ENCODE measurements at regions not wholly inside any gene's neighbourhood (a gene's known extent, or its start where the extent isn't known, plus 50 kb on each side); places are given as distances from the start of the nearest gene placed in this dataset.

DNA sequence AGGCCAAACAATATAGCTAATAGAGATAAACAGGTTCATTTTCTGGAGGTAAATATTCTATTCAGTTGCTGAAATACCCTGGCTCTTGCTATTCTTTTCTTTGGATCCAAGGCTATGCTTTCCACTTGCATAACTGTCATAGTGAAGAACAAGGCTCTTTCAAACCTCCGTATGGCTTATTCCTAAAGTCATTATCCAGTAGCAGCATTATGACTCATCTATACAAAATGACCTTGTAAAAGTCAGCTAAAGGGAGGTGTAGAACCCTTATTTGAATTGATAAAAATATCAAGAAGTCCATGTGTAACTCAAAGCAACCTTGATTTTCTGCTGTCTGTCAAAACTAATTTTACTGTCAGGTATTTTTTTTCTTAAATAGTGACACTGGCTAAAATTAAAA is 447.8 kb downstream of the PLK2 start:
- WGBS, 2 experiments = 75 to 100% methylated on average over 1 of the region's 1 CpG
- peaks cover 7% of the 10 kb centered on the region for H3K4me1 ChIP-seq (ENCODE audit: control insufficient read depth, insufficient read depth, low read length)
- no peak overlapping the region for H3K4me3 ChIP-seq (ENCODE audit: insufficient read depth, low read depth, low read length)
- no peaks in the 10 kb centered on the region for H3K9me3 ChIP-seq (ENCODE audit: control insufficient read depth, low read length)
- H3K36me3 ChIP-seq (ENCODE audit: control insufficient read depth, insufficient read depth, low read length) = no peaks in the 10 kb centered on the region
- no peaks in the 10 kb centered on the region for H3K27me3 ChIP-seq (ENCODE audit: control insufficient read depth, insufficient read depth, low read length, poor library complexity, severe bottlenecking)
- H3K27ac ChIP-seq (ENCODE audit: insufficient read depth, low read depth, low read length, poor library complexity, severe bottlenecking) = no peak overlapping the region

DNA sequence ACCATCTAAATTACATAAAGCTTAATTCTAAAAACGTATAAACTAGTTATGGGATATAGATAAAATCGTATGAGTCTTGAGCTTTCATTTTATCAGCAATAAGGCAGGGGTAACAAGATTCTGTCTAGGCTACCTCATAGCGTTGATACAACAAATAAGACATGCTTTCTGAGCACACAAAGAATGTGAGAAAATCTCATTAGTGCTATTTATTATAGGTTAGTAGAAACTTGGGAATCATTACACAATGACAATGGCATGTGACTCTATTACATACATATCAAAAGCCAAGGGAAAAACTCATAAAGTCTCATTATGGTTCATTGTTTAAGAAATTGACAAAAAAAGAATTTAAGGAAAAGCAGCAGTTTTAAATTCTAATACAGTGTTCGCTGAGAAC is 448.6 kb downstream of the PLK2 start:
- no peaks in the 10 kb centered on the region for H3K36me3 ChIP-seq (ENCODE audit: control insufficient read depth, insufficient read depth, low read length)
- H3K27me3 ChIP-seq (ENCODE audit: control insufficient read depth, insufficient read depth, low read length, poor library complexity, severe bottlenecking) = no peaks in the 10 kb centered on the region
- WGBS, 2 experiments = 89 to 95% methylated on average over 3 to 4 of the region's 4 CpGs
- H3K4me3 ChIP-seq (ENCODE audit: insufficient read depth, low read depth, low read length) = no peak overlapping the region
- no peak overlapping the region for H3K27ac ChIP-seq (ENCODE audit: insufficient read depth, low read depth, low read length, poor library complexity, severe bottlenecking)
- H3K9me3 ChIP-seq (ENCODE audit: control insufficient read depth, low read length) = no peaks in the 10 kb centered on the region
- peaks cover 7% of the 10 kb centered on the region for H3K4me1 ChIP-seq (ENCODE audit: control insufficient read depth, insufficient read depth, low read length)

GRCh38 chr5:58009754-58010153 is 450.1 kb downstream of the PLK2 start:
- Histone ChIP-seq H3K9me3 (ENCODE audit: control insufficient read depth, low read length) (no peaks in the 10 kb centered on the region), H3K36me3 (ENCODE audit: control insufficient read depth, insufficient read depth, low read length) (no peaks in the 10 kb centered on the region)
- 78 to 100% methylated on average over 1 of the region's 2 CpGs for WGBS, 2 experiments

DNA sequence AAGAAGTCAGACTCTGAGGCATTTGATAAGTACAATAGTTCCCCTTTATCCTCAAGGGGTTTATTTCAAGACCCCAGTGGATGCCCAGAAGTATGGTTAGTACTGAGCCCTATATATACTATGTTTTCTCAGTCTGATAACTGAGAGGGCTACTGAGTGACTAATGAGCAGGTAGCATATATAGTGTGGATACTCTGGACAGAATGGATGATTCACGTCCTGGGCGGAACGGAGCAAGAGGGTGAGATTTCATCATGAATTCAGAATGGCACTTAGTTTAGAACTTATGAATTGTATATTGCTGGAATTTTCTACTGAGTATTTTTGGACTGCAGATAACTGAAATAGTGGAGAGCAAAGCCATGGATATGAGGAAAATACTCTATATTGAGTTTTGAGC is 457.6 kb downstream of the PLK2 start:
- Histone ChIP-seq H3K27me3 (ENCODE audit: control insufficient read depth, insufficient read depth, low read length, poor library complexity, severe bottlenecking) (no peaks in the 10 kb centered on the region), H3K36me3 (ENCODE audit: control insufficient read depth, insufficient read depth, low read length) (no peaks in the 10 kb centered on the region), H3K4me1 (ENCODE audit: control insufficient read depth, insufficient read depth, low read length) (no peaks in the 10 kb centered on the region), H3K27ac (ENCODE audit: insufficient read depth, low read depth, low read length, poor library complexity, severe bottlenecking) (no peak overlapping the region), H3K9me3 (ENCODE audit: control insufficient read depth, low read length) (no peaks in the 10 kb centered on the region), H3K4me3 (ENCODE audit: insufficient read depth, low read depth, low read length) (no peak overlapping the region)
- WGBS, 2 experiments = 92 to 94% methylated on average over 3 of the region's 3 CpGs

More at GRCh38 chr5:58009754-58010153, 450.1 kb downstream of the PLK2 start:
- Histone ChIP-seq H3K4me3 (ENCODE audit: insufficient read depth, low read depth, low read length) (no peak overlapping the region), H3K27me3 (ENCODE audit: control insufficient read depth, insufficient read depth, low read length, poor library complexity, severe bottlenecking) (no peaks in the 10 kb centered on the region), H3K27ac (ENCODE audit: insufficient read depth, low read depth, low read length, poor library complexity, severe bottlenecking) (no peak overlapping the region), H3K4me1 (ENCODE audit: control insufficient read depth, insufficient read depth, low read length) (peaks cover 7% of the 10 kb centered on the region)

DNA sequence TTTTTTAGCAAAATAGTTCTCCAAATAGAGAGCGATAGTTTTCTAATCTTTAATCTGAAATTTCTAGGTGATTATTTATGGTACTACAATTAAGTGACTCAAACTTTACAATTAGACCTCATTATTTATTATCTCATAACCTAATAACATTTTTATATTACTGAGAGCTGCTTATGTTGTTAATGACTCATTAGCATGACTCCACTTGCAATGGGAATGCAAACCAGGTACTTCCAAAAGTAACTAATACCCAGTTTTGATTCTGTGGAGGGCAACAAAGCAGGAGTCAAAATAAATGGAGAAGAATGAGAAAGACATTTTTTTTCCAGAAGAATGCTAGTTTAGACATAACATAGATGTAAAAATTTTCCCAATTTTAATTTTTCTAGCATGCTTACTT is 466.0 kb downstream of the PLK2 start:
- Histone ChIP-seq H3K36me3 (ENCODE audit: control insufficient read depth, insufficient read depth, low read length) (no peaks in the 10 kb centered on the region), H3K4me1 (ENCODE audit: control insufficient read depth, insufficient read depth, low read length) (no peaks in the 10 kb centered on the region), H3K27me3 (ENCODE audit: control insufficient read depth, insufficient read depth, low read length, poor library complexity, severe bottlenecking) (no peaks in the 10 kb centered on the region), H3K9me3 (ENCODE audit: control insufficient read depth, low read length) (no peaks in the 10 kb centered on the region), H3K4me3 (ENCODE audit: insufficient read depth, low read depth, low read length) (no peak overlapping the region), H3K27ac (ENCODE audit: insufficient read depth, low read depth, low read length, poor library complexity, severe bottlenecking) (no peak overlapping the region)
- no CpG with 5 or more reads among the region's 1 CpG for WGBS, 2 experiments

DNA sequence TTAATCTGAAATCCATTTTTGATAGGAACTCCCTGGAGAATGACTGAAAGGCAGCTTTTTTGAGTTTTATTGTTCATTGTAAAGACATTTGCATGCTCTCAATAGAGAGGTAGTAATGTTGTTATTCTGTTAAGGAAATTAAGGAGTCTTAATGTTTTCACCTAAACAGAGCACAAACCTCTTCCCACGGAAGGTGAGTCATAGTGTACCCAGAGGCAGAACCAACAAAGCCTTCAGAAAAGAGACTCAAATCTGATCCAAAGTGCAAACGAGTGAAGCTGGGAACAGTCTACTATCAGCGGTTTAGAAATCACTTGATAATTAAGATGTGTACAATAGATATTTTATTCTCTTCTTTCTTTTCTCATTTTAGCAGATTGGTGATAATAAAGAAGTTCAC is 470.5 kb downstream of the PLK2 start:
- no peaks in the 10 kb centered on the region for H3K27me3 ChIP-seq (ENCODE audit: control insufficient read depth, insufficient read depth, low read length, poor library complexity, severe bottlenecking)
- H3K4me1 ChIP-seq (ENCODE audit: control insufficient read depth, insufficient read depth, low read length) = no peaks in the 10 kb centered on the region
- H3K36me3 ChIP-seq (ENCODE audit: control insufficient read depth, insufficient read depth, low read length) = no peaks in the 10 kb centered on the region
- no peak overlapping the region for H3K4me3 ChIP-seq (ENCODE audit: insufficient read depth, low read depth, low read length)
- 81 to 85% methylated on average over 2 to 3 of the region's 3 CpGs for WGBS, 2 experiments
- H3K9me3 ChIP-seq (ENCODE audit: control insufficient read depth, low read length) = no peaks in the 10 kb centered on the region
- no peak overlapping the region for H3K27ac ChIP-seq (ENCODE audit: insufficient read depth, low read depth, low read length, poor library complexity, severe bottlenecking)

DNA sequence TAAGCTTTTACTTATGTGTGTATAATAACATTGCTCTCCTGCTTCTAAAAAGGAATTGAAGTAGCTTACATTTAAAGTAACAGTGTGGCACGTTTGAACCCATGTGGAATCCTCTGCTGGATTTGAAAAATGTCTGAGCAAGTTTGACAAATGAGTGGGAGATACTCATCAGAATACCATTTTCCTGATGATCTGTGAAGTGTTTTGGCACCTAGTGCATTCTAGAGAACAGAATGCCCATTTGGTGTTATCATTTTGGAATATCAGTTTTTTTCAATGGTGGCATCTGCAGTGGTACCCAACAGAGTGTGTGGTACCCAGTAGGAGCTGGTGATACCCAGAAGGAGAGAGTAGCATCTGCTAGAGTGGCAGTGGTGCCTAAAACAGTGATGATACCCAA is 471.1 kb downstream of the PLK2 start:
- Histone ChIP-seq H3K4me1 (ENCODE audit: control insufficient read depth, insufficient read depth, low read length) (no peaks in the 10 kb centered on the region), H3K27me3 (ENCODE audit: control insufficient read depth, insufficient read depth, low read length, poor library complexity, severe bottlenecking) (no peaks in the 10 kb centered on the region), H3K9me3 (ENCODE audit: control insufficient read depth, low read length) (no peaks in the 10 kb centered on the region), H3K27ac (ENCODE audit: insufficient read depth, low read depth, low read length, poor library complexity, severe bottlenecking) (no peak overlapping the region), H3K36me3 (ENCODE audit: control insufficient read depth, insufficient read depth, low read length) (no peaks in the 10 kb centered on the region), H3K4me3 (ENCODE audit: insufficient read depth, low read depth, low read length) (no peak overlapping the region)
- WGBS, 2 experiments = 84 to 85% methylated on average over 1 of the region's 1 CpG

DNA sequence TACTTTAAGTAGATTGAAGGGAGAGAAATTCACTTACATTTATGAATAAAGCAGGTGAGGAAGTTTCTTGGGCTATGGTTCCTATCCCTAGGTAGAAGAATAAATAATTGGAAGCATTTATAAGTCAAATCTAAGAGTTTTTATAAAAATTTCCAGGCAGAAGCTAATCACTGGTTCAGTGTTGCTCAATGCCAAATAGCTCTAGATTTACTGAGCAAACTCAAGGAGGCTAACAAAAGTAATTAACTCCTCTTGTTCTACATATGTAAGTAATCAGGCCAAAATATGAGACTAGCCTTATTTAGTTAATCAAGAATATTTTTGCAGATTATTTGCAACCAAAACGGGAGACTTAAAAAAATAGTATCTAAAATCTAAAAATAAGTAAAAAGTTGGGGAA is 472.3 kb downstream of the PLK2 start:
- Histone ChIP-seq H3K27me3 (ENCODE audit: control insufficient read depth, insufficient read depth, low read length, poor library complexity, severe bottlenecking) (no peaks in the 10 kb centered on the region), H3K4me1 (ENCODE audit: control insufficient read depth, insufficient read depth, low read length) (no peaks in the 10 kb centered on the region), H3K27ac (ENCODE audit: insufficient read depth, low read depth, low read length, poor library complexity, severe bottlenecking) (no peak overlapping the region), H3K4me3 (ENCODE audit: insufficient read depth, low read depth, low read length) (no peak overlapping the region), H3K9me3 (ENCODE audit: control insufficient read depth, low read length) (no peaks in the 10 kb centered on the region), H3K36me3 (ENCODE audit: control insufficient read depth, insufficient read depth, low read length) (no peaks in the 10 kb centered on the region)
- 100% methylated on average over 1 of the region's 1 CpG; no CpG with 5 or more reads in 1 of the 2 experiments for WGBS, 2 experiments

GRCh38 chr5:57986761-57987341 is 473.0 kb downstream of the PLK2 start:
- Histone ChIP-seq H3K27me3 (ENCODE audit: control insufficient read depth, insufficient read depth, low read length, poor library complexity, severe bottlenecking) (no peaks in the 10 kb centered on the region), H3K36me3 (ENCODE audit: control insufficient read depth, insufficient read depth, low read length) (no peaks in the 10 kb centered on the region), H3K4me3 (ENCODE audit: insufficient read depth, low read depth, low read length) (no peak overlapping the region), H3K27ac (ENCODE audit: insufficient read depth, low read depth, low read length, poor library complexity, severe bottlenecking) (no peak overlapping the region), H3K9me3 (ENCODE audit: control insufficient read depth, low read length) (no peaks in the 10 kb centered on the region), H3K4me1 (ENCODE audit: control insufficient read depth, insufficient read depth, low read length) (no peaks in the 10 kb centered on the region)

GRCh38 chr5:57983426-57983825 is 476.5 kb downstream of the PLK2 start:
- no peaks in the 10 kb centered on the region for H3K4me1 ChIP-seq (ENCODE audit: control insufficient read depth, insufficient read depth, low read length)
- H3K4me3 ChIP-seq (ENCODE audit: insufficient read depth, low read depth, low read length) = no peak overlapping the region
- no peaks in the 10 kb centered on the region for H3K36me3 ChIP-seq (ENCODE audit: control insufficient read depth, insufficient read depth, low read length)
- H3K27me3 ChIP-seq (ENCODE audit: control insufficient read depth, insufficient read depth, low read length, poor library complexity, severe bottlenecking) = no peaks in the 10 kb centered on the region
- H3K9me3 ChIP-seq (ENCODE audit: control insufficient read depth, low read length) = no peaks in the 10 kb centered on the region
- WGBS, 2 experiments = 42 to 44% methylated on average over 2 of the region's 2 CpGs
- no peak overlapping the region for H3K27ac ChIP-seq (ENCODE audit: insufficient read depth, low read depth, low read length, poor library complexity, severe bottlenecking)

DNA sequence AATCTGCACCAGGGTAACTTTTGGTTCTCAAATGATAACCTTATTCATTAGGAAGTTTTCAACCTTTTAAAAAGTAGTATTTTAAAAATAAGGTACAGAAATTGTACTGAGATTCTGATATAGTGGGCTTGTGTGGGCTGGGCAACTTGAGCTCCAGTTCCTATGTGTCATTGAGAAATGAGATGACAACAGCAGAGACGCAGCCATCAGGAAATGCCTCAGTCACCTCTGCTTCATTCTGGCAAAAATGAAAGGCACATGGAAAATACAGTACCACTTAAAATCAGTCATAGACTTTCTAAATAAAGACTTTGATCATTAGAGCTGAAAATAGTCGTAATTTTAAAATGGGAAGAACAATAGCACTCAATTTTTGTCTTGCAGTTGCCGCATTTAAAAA is 480.2 kb downstream of the PLK2 start:
- Histone ChIP-seq H3K4me3 (ENCODE audit: insufficient read depth, low read depth, low read length) (no peak overlapping the region), H3K4me1 (ENCODE audit: control insufficient read depth, insufficient read depth, low read length) (no peaks in the 10 kb centered on the region), H3K27me3 (ENCODE audit: control insufficient read depth, insufficient read depth, low read length, poor library complexity, severe bottlenecking) (no peaks in the 10 kb centered on the region), H3K36me3 (ENCODE audit: control insufficient read depth, insufficient read depth, low read length) (no peaks in the 10 kb centered on the region), H3K9me3 (ENCODE audit: control insufficient read depth, low read length) (no peaks in the 10 kb centered on the region), H3K27ac (ENCODE audit: insufficient read depth, low read depth, low read length, poor library complexity, severe bottlenecking) (no peak overlapping the region)
- 90 to 94% methylated on average over 3 of the region's 3 CpGs for WGBS, 2 experiments

Data from ectodermal cell (in vitro differentiated cells).